Hematopoietic multipotent progenitor cell treated with erythropoietin and hydrocortisone succinate and interleukin-3 and kit ligand, for 17 days (in vitro differentiated cells): ENCODE measurements at regions not wholly inside any gene's neighbourhood (a gene's known extent, or its start where the extent isn't known, plus 50 kb on each side); places are given as distances from the start of the nearest gene placed in this dataset.
A peak's percentile ranks its signal among the peaks of the same experiment; 100 is the strongest.

Experiments used
- DNase-seq: peaks from one replicate; pipeline ENCODE4 v3.0.0-alpha.2; 2015; ENCODE audit warnings: low spot score

- no peak for DNase-seq
These were observed 167.5 kb downstream of the SOCS6 start for GRCh38 chr18:70456376-70456775.

DNA sequence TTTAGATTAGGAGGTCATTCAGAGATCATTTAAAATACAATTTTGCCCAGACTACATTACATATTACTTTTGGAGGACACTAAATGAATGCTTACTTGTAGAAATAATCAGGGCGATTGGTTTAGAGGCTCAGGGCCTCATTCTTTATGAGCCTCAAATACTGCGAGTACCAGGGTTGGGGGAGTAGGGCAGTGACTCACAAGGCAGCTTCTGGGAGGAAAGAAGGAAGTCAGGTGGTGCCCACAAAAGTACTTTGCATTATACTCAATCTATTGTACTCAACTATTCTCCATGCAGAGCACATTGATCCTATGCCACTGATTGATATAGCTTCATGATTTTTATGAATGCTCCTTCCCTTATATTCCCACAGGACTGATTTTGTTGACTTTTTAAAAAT, 166.9 kb downstream of the SOCS6 start:
- DNase-seq, result no peak

DNA sequence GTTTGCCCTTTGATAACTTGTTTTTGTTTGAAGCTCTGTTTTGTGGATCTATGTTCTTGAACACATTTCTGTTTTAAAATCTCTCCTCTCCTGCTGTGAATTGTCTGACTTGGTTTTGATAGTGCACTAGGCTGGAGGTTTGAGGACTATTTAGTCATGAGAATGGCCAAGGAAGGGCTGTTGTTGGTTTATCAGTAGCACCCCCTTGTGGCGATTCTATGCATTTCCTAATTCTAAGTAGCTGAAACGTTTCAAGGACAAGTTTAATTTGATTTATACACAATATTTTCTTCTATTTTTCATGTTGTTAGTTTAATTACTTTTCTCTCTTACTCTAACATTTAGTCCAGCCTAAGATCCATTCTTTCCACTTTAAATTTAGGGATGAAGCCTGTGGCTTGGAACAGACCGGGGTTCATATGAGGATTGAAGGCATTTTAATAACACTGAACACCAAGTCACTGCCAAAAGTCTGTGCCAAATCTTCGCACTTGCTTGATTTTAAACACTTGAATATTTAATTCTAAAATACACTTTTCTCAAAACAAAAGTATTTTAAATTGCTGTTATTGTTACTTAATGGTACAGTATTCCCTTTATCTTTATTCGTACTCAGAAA, 166.0 kb downstream of the SOCS6 start:
- DNase-seq, result peak; percentile 37

- DNase-seq, result no peak
These were observed 164.4 kb downstream of the SOCS6 start for GRCh38 chr18:70453058-70453775.

DNA sequence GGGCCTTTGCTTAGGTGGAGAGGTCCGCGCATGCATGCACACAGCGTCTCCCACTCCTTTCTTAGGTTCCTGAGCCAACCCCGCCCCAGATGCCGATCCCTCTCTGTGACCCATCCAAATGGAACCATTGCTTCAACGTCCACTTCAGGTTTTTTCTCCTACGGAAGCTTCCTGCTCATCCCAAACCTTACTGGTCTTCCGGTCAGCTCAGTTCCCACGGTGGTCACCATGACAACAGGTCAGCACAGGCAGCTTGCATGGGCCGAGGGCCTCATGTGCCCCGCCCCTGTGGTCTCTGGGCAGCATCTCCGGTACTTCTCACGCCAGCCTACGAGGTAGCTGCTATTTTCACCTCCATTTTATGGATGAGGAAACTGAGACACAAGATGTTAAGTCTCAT, 163.7 kb downstream of the SOCS6 start:
- DNase-seq, result no peak

- no peak for DNase-seq
These were observed 161.8 kb downstream of the SOCS6 start for GRCh38 chr18:70450426-70451253.

DNA sequence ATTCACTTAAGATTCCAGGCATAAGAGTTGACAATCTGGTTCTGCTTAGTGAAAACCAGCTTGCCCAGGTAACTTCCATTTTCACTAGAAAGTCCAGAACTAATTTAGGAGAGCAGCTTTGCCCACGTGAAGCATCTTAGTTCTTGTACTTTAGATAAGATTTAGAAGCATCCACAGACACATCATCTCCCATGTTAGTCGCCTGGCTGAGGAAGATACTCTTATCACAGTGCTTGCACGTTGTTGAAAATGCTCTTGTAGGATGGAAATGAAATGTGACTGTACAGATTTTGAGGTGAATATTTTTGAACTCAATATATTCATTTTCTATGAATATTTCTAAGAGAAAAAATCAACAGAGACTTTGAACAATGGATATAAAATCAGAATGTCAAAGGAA, 159.7 kb downstream of the SOCS6 start:
- DNase-seq, result peak; percentile 14

DNA sequence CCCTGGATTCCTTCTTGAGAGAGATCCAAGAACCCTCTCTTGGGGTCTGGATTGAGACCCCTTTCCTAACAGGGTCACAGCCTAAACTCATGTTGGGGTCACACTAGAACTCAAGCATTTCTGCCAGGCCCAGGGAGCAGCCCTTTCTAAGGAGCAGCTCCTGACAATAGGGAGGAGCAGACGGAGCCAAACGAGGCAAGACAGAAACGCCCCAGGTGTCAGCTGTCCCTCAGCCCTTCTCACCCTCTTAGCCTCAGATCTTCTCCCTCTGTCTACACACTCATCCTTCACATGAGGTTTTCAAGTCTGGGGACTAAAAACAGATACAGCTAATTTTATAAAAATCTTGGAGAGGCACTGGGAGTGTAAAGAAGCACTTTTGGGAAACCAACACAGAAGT, 157.2 kb downstream of the SOCS6 start:
- DNase-seq, result no peak

DNA sequence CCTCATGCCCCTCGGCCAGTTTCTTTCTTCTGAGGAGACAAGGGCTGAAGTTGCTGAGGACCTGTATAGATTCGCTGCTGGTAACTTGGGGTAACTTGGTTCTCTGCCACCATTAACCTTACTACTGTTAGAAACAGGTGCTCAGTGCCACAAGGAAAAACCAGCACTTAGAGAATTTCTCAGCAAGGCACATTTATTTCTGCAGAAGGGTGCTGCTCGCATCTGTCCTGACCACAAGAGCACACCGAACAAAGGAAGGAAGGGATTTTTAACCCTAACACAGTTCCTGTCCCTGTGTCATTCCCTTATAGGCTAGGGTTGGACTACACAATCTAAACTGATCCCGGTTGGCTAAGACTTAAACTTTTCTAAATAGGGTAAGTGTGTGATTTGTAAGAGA, 154.1 kb downstream of the SOCS6 start:
- no peak for DNase-seq

GRCh38 chr18:70432804-70433400, 144.1 kb downstream of the SOCS6 start:
- no peak for DNase-seq

DNA sequence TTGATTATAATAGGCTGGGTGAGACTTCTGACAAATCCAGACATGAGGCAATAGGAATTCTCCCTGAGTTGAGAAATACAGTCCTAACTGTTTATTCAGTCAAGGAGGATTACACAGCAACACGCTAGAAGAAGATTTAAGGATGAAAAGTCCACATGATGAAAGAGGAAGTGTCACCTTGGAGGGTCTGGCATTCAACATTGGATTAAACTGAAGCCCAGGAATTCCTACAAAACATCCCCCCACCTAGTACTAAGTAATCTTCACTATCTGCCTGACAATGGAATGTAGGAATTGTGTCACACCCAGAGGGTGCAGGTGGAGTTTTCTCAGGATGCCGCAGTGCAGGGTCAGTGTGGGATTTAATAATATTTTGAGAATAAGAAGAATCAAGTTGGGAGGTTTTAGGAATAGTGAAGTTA, 142.4 kb downstream of the SOCS6 start:
- DNase-seq, result no peak

- DNase-seq, result no peak
These were observed 141.8 kb downstream of the SOCS6 start for GRCh38 chr18:70430501-70431173.

GRCh38 chr18:70429847-70430500, 141.1 kb downstream of the SOCS6 start:
- no peak for DNase-seq

DNA sequence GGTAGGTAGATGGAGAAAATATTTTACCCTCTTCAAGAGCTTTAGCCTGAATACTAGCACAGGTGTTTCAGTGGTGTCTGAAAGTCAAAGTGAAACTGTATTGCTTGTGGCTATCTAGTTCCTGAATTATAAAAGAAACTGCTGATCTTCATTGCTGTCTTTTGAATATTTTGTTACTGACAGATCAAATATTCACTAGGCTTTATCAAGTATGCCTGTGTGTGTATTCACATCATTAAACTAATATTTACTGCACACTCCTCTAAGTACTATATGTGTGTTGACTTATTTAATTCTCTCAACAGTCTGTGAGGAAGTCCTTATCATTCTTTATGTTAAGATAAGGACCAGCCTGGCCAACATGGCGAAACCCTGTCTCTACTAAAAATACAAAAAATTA, 139.6 kb downstream of the SOCS6 start:
- DNase-seq, result no peak

DNA sequence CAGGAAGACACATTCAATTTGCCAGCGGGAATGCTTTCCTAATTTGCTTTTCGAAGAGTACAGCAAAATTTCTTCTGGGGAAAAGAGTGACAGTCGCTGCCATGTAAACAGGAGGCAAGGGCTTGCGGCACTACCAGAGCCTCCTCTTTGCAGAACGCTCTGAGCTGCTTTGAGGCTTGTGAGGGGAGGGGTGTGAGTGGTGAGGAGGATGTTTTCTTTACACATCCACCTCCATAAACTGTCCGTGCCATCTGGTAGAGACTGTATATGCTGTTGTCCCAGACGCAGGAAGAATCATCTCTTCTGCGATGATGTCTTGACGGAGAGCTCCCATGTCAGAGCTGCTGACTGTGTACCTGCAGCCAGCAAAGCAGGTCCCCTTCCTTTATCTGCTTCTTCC, 138.0 kb downstream of the SOCS6 start:
- no peak for DNase-seq

DNA sequence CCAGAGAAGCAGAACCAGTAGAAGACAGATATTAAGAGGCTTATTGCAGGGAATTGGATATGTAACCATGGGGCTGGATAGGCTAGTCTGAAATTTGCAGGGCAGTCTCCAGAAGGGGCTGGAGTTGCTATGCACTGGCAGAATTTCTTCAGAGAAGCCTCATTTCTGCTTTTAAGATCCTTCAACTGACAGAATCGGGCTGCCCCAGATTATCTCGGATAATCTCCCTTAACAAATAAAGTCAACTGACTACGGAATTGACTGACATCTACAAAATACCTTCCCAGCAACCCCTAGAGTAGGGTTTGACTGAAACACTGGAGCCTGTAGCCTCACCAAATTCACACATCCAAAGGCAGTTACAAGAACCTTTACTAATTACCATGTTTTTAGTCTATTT, 136.4 kb downstream of the SOCS6 start:
- DNase-seq, result no peak

- no peak for DNase-seq
These were observed 135.1 kb downstream of the SOCS6 start for GRCh38 chr18:70423988-70424387.

DNA sequence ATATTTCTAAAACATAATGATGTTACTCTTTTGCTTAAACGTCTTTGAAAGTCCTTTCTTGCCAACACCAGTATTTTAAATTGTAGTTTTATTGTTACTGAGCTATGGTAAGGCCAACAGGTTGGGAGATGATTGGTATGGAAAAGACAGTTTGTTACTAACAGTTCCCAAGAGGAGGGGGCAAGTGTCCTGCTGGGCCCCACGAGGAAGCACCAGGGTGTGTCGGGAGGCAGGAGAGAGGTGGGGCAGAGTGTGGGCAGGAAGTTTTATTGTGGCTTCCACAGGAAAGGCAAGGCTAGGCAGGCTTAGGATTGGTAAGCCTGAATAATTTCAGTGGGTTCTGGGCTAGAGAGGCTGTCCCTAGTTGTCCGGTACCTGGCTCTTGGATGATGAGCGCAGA, 134.3 kb downstream of the SOCS6 start:
- DNase-seq, result no peak

GRCh38 chr18:70422391-70422965, 133.6 kb downstream of the SOCS6 start:
- no peak for DNase-seq

DNA sequence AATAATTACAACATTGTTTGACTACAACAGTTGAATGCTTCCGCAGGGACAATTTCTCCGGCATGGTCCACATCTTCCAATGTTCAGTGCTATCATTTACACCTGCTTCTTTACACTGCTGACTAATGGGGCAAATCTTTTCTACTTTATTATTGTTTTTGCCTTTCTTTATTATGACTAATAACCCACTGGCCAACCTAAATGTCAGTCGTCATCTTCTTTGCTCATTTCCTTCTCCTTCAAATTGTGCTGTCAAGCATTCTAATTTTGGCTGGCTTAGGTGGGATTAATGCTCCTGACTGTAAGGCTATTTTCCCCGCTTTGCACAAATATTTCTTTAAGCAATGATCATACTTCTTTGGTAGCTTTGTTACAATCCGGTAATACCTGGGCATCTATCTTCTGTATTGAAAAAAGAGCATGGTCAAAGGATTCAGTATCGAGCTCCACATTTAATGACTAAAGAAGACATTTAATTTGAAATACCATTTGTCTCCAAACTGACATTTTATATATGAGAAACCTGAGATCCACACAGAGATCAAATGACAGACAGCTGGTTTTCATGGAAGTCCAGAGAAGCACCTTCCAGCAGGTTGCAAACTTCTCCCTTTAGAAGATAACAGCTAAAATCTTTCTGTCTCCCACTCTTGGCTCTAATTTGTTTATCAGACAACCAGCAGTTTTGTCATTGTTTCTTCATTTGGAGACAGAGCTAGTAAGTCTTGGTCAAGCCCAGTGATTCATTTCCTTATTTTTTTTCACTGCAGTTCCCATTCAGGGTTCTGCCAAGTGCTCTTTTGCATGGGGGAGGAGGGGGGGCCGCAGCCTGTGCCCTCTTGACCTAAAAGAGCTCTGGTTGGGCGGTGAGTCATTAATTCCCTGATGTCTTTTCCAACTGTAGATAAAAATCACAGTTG, 132.9 kb downstream of the SOCS6 start:
- no peak for DNase-seq
